ENCODE measurements at regions not wholly inside any gene's neighbourhood (a gene's known extent, or its start where the extent isn't known, plus 50 kb on each side); places are given as distances from the start of the nearest gene placed in this dataset.

GRCh38 chr4:56182356-56182755, 204.9 kb downstream of the AASDH start:
- no peak for TF ChIP-seq EZH2phosphoT487 (conservative IDR thresholded peaks at IDR 0.05; ENCODE audit: low read length)
- no peak for TF ChIP-seq CTCF (IDR thresholded peaks at IDR 0.05; ENCODE audit: insufficient read depth, low read length, poor library complexity, severe bottlenecking)
